Embryonic facial prominence (tissue), 1 donor: ENCODE measurements at regions not wholly inside any gene's neighbourhood (a gene's known extent, or its start where the extent isn't known, plus 50 kb on each side); places are given as distances from the start of the nearest gene placed in this dataset.
"Not testable (repeated sequence)": the region's sequence is repeated elsewhere in the genome, so short reads cannot be mapped to it uniquely, and the experiment has no call there.

Source experiments
- DNase-seq: peaks from one replicate; pipeline ENCODE4 v3.0.0-alpha.2; 2016; ENCODE audit errors: extremely low spot score

DNA sequence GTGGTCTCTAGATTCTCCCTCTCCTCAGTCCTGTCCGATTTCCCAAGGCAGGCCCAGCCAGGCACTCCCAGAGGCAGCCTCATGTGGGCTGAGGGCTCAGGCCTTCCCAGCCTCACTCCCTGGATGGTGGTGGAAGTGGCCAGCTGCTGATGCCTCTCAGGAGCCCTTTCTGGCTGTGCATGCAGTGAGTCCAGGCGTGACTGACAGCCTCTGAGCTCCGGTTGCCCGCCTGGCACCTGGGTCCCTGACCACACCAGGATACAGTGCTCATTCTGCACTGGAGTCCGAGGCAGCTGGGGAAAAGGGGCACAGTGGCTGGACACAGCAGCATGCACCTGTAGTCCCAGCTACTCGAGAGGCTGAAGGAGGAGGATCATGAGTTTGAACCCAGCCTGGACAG lies 132.6 kb downstream of the CUL2 start:
- DNase-seq: no peak

DNA sequence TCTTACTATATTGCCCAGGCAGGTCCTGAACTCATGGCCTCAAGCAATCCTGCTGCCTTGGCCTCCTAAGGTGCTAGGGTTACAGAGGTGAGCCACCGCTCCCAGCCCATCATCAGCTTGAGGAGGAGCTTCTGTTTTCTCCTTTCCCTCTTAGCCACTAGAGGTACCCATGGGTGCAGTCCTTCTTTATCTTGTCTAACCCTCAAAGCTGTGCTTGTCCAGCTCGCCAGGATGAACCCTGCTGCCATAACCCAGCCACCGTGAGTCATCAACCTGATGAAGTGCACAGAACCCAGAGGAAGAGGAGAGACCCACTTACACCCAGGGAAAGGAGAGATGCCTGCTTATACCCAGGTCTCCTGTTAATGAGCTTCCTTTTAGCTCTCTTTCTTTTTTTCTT lies 133.4 kb downstream of the CUL2 start:
- DNase-seq: no peak

DNA sequence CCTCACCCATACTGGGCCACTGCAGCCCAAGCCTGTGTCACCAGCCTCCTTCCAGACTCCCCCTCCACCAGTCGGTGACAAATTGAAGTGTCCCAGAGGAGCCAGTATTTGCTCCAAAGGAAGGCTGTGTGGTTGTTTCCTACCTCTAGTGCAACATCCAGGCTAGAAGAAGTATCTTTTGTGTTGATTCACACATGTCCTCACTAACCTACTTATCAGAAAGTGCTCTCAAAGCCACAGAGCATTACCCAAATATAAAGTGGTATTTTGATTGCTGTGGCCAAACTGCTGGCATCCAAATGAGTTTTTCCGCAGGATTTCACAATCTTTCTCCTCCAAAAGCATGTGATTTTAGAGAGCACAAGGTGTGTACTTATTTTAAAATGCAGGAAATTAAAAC lies 134.8 kb downstream of the CUL2 start:
- DNase-seq: no peak

DNA sequence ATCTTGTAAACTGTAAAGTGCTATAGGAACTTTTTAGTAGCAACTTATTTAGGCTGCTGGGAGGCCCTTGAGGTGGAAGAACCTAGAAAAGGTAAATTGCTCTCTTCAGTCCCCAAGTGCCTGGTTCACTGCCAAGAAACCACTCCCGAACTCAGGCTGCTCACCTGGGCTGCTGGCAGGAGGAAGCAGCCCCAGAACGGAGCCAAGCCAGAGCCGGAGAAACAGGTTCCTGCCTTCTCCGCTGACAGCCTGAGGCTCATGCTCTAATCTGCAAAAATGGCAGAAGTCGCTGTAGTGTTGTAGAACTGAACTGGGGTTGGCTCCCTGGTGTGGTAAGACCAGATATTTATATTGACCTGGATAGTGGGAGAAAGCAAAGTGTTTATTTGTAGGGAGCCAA lies 136.0 kb downstream of the CUL2 start:
- DNase-seq: peak; percentile 42

DNA sequence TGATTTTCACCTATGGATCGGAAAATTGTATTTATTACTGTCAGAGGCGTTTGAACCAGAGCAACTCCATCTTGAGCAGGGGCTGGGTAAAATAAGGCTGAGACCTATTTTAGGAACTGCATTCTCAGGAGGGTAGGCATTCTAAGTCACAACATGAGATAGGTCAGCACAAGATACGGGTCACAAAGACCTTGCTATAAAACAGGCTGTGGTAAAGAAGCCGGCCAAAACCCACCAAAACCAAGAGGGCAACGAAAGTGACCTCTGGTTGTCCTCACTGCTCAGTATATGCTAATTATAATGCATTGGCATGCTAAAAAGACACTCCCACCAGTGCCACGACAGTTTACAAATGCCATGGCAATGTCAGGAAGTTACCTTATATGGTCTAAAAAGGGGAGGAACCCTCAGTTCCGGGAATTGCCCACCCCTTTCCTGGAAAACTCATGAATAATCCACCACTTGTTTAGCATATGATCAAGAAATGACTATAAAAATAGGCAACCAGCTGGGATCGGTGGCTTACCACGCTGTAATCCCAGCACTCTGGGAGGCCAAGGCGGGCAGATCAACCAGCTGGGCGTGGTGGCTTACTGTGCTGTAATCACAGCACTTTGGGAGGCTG lies 136.3 kb upstream of the PARD3 start:
- not testable (repeated sequence) for DNase-seq

DNA sequence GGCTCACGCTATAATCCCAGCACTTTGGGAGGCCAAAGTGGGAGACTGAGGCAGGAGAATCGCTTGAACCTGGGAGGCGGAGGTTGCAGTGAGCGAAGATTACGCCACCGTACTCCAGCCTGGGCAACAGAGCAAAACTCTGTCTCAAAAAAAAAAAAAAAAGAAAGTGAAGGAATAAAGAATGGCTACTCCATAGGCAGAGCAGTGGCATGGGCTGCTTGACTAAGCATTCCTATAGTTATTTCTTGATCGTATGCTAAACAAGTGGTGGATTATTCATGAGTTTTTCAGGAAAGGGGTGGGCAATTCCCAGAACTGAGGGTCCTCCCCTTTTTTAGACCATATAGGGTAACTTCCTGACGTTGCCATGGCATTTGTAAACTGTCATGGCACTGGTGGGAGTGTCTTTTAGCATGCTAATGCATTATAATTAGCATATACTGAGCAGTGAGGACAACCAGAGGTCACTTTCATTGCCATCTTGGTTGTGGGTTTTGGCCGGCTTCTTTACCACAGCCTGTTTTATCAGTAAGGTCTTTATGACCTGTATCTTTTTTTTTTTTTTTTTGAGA lies 130.9 kb upstream of the PARD3 start:
- DNase-seq: not testable (repeated sequence)

DNA sequence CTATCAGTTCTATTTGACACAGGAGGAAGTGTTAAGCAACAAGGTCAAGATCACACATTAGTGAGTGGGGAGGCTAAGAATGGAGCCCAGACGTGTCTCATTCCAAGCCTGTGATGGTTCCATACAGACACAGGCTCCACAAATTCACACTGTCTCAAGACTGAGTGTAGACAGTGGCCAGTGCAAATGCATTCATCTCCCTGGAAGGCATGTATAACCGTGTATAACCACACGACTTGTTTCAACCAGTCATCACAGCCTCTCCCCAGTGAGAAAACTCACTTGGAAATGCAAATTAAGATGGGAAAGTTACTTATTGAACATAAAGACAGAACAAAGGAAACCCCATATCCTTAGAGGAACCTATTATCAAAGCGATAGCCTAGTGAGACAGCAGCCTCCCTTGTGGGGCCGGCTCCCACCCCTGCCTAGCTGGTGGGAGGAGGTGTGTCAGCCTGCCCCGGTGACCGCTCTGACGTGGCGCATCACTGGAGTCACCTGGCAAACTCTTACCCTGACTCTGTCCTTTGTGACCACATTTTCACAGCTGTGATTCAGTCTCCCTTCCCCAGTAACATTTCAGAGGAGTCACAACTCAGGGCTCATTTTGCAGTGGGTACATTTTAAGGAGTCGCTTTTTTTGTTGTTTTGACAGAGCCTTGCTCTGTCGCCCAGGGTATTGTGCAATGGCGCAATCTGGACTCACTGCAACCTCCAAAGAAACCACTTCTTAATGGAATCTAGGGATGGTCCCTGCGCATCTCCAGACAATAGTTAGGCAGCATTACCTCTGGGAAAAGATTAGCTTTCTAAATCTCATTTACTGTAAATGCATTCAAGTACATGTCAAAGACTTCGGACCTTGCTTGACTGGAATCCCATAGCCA lies 126.6 kb upstream of the PARD3 start:
- no peak for DNase-seq

DNA sequence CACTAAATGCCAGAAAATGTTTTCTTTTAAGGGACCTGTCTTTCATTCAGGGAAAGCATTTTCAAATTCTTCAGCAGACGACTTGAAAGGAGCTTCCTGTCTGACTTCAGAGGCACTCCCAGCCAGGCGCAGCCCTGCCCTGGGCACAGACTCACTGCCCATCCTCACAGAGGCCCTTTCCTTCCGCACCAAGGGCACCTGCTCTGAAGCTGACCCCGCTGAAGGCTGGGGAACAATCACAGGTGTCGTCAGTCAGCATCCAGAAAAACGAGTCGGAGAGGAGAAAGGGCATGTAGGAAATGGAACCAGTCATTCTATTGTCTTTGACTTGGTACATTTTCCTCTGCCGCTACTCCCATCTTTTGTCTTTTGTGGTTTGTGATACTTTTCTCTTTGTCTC lies 125.3 kb upstream of the PARD3 start:
- no peak for DNase-seq

DNA sequence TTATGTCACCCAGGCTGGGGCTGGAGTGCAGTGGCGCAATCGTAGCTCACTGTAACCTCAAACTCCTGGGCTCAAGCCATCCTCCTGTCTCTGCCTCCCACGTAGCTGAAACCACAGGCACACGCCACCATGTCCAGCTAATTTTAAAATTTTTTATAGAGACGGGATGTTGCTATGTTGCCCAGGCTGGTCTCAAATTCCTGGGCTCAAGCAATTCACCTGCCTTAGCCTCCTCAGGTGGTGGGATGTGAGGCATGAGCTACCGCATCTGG lies 123.2 kb upstream of the PARD3 start:
- DNase-seq: no peak

DNA sequence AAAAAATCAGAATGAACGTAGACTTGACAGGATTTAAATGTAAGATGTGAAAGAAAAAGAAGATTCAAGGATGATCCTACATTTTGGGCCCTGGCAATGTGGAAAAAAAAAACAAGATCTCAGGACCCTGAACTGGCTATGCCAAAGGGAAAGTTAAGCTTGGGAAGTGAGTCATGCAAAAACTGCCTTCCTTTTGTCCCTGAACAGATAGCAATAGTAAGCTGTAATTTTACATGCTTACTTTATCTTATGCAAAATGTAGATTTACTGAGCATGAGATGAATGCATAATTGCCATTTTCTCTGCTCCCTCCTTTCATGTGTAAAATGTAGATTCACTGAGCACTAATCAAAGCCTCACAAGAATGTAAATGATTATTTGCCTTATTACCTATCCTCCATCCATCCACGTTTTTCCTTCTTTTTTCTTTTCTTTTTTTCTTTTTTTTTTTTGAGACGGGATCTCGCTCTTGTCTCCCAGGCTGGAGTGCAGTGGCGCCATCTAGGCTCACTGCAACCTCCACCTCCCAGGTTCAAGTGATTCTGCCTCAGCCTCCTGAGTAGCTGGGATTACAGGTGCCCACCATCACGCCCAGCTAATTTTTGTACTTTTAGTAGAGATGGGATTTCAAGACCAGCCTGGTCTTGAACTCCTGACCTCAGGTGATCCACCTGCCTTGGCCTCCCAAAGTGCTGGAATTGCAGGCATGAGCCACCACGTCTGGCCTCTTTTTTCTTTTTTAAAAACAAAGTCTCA lies 122.7 kb upstream of the PARD3 start:
- DNase-seq: not testable (repeated sequence)

DNA sequence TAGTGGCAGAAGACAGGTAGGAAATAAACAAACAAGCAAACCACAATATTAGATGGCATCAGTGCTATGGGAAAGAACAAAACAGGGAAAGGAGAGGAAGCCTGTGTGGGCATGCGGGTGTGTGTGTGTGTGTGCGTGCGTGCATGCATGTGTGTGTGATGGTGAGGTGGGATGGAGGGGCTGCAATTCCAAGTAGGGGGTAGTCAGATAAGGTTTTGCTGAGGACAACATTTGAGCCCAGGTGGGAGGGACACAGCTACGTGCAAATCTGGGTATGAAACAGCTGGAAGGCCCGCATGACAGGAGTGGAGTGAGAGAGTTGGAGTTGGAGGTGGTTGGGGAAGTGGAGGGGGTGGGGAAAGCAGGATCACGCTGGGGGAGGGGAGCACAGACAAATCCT lies 121.0 kb upstream of the PARD3 start:
- no peak for DNase-seq

DNA sequence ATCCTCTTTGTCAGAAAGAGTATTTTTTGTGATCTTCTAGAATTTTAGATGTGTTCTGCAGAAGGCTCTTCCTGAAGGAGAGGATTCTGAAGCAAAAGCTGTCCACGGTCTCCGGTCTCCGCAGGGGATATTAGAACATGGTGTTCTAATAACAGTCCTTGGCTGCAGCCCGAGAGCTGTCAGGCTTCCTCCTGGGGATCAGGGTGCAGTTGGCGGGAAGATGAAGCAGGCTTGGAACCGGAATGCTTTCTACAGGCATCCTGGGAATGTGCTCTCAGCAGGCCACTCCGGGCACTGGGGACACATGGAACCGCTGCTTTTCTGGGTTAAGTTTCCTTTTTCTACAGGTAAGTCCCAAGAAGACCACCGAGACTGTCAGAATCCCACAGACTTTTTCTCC lies 118.6 kb upstream of the PARD3 start:
- DNase-seq: no peak

DNA sequence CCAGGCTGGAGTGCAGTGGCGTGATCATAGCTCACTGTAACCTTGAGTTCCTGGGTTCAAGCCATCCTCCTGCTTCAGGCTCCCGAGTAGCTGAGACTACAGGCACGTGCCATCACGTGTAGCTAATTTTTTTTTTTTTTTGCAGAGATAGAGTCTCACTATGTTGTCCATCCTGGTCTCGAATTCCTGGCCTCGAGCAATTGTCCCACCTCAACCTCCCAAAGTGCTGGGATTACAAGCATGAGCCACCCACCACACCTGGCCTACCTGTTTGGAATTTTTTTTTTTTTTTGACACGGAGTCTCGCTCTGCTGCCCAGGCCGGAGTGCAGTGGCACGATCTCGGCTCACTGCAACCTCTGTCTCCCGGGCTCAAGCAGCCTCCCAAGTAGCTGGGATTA lies 117.1 kb upstream of the PARD3 start:
- DNase-seq: no peak

DNA sequence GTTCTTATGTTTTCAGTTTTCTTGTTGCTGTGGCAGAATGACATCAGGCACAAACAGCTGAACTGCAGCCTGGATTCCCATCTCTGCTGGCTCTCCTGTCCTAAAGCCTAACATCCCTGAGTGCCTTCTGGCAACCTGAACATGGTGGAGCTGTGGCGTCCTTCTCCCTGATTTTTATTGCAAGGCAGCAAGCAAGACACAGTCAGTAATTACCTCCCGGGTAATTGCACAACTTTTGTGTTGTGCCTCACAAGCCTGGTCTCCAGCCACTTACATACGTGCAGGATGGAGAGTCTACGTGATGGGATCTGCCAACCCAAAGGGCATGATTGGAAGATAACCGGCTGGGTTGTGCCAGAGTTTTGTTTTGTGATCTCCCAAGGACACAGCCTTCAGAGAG lies 116.1 kb upstream of the PARD3 start:
- no peak for DNase-seq

DNA sequence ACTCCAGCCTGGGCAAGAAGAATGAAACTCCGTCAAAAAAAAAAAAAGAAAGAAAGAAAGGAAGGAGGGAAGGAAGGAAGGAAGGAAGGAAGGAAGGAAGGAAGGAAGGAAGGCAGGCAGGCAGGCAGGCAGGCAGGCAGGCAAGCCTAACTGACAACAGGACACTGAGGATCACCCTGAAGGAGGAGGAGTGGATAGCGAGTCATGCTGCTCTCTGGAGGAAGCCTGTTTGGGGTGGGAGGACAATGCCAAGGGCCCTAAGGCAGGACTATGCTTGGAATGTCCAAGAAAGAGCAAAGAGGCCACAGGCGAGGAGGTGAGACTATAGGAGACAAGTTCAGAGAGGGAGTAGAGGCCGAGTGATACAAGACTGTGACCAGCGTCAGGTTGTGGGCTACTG lies 107.0 kb upstream of the PARD3 start:
- DNase-seq: no peak

DNA sequence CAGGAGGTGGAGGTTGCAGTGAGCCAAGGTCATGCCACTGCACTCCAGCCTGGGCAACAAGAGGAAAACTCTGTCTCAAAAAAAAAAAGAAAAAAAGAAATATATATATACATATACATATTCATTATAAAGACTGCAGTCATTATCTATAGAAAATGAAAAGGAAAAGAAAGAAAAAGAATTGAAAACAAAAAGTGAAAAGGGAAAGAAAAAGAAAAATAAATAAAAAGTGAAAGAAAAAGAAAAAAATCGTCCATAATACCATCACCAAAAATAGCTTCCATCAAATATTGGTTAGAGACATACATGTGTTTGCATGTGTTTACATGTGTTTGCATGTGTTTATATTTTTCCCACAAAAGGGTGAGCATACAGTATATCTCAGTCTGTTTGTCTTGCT lies 105.5 kb upstream of the PARD3 start:
- no peak for DNase-seq

DNA sequence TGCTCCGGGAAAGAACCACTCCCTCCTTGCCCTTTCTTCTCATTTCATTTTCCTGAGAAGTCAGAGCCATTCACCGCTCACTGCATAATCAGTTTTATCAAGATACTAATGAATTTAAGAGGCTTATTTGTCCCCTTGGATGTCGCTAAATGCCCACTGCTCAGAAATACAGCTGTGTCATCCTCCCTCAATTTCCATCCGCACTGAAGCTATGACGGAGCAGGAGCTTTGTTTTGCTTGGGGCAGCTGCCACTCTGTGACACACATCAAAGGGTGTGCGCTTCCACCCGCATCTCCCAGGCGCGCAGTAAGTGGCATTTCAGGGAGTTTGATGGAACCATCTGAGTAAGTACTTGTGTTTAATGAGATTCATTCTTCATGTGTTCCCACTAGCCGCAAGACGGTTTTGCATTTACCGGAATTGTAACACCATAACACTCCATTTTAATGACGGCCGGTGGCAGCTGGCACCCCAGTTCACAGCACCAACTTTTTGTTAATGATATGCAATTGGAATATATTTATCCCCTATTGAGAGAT lies 103.8 kb upstream of the PARD3 start:
- no peak for DNase-seq

DNA sequence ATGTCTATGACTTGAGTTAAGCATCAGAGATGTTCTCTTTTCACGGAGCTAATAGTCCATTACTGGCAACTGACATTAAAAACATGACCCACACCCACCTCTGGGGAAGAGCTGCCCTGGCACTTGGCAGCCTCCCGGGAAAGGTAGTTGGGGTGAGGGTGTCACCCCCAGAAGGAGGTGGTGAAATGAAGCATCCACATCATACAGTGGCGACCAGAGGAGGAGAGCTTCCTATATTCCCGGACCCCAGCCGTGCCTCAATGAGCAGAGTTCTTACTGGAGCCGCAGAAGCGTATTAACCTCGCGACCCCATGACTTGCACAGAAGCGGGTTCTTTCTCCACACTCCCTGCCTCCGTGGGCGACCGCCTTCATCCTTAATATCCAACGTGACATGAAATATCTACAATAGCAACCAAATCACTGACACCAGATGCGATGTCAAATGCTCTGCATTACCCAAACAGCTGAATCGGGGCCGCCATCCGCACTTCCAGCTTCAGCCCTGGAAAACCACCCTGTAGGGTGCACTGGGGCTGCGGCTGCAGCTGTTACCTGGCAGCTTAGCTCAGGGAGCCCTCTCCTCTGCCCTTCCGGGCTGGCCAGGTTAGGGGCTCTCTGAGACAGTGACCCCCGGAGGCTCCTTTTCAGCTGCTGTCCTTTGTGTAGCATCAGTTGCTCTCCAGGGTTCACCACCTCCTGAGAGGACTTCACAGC lies 103.1 kb upstream of the PARD3 start:
- DNase-seq: no peak

DNA sequence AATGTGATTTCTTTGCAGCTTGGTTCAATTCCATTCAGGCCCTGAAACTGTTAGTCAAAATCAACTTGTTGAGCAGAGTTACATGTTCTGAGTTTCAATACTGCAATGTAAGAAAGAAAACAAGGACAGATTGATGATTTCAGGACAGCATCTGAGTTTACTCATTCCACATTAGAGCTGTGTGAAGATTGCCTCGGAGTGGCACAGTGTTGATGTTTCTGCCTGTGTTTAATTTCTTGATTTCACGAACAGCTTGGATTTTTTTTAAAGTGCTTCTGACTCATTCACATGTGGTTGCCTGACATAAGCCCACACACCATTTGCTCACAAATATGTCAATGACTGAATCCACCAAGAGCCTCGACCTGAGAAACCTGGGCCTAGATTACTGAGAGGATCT lies 101.2 kb upstream of the PARD3 start:
- no peak for DNase-seq

DNA sequence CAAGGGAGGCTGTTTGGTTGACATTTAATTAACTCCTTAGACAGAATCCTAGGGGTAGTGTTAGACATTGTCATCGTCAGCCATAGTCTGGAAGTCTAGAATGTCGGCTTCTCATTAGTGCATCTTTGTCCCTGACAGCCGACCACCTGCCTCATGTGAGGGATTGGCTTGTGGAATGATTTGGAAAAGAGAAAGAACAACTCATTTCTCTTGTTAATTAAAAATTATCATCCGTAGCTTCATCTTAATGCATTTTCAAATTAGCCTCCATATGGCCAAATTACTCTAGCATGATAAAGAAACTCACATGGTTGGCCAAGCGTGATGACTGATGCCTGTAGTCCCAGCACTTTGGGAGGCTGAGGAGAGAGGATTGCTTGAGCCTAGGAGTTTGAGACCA lies 97.7 kb upstream of the PARD3 start:
- no peak for DNase-seq

DNA sequence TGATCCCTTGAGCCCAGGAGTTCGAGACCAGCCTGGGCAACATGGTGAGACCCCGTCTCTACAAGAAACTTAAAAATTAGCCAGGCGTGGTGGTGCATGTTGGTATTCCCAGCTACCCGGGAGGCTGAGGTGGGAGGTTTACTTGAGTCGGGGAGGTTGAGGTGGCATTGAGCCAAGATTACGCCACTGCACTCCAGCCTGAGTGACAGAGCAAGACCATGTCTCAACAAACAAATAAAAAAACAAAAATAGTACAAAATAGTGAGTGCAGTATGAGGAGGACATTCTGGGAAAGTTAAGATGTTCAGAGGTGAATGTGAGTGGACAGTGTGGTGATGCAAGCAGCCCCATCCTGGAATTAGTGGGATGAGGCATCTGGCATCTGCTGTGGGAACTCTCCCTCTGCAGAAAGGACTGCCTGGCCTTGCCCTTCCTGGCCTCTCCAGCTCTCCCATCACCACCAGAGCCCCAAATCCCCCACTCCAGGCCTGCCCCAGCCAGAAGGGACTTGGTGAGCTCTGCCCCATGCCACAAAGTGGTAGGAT lies 96.6 kb upstream of the PARD3 start:
- no peak for DNase-seq
